ENCODE measurements at regions not wholly inside any gene's neighbourhood (a gene's known extent, or its start where the extent isn't known, plus 50 kb on each side); places are given as distances from the start of the nearest gene placed in this dataset.

GRCh38 chr11:38019072-38019775 lies 1421.2 kb upstream of the RAG2 start:
- Histone ChIP-seq H3K9me3 (replicated peaks; ENCODE audit: control insufficient read depth, insufficient read depth, low read length) (no peaks in the 10 kb centered on the region; the same call in 2 of the 3 replicates), H3K9ac (ENCODE audit: control insufficient read depth, insufficient read depth, low read length) (no peak overlapping the region), H2AFZ (ENCODE audit: control insufficient read depth, low read depth, low read length) (no peak overlapping the region), H4K20me1 (ENCODE audit: control insufficient read depth, insufficient read depth) (no peaks in the 10 kb centered on the region), H3K79me2 (ENCODE audit: control insufficient read depth, insufficient read depth, low read length) (no peaks in the 10 kb centered on the region), H3K4me1 (ENCODE audit: control insufficient read depth, insufficient read depth, low read length) (no peaks in the 10 kb centered on the region), H3K27me3 (replicated peaks in 1 of 2; ENCODE audit: control insufficient read depth in 2 of 2, insufficient read depth in 2 of 2, low read length in 1 of 2) (no peaks in the 10 kb centered on the region), H3K27ac (ENCODE audit: control insufficient read depth, insufficient read depth) (no peak overlapping the region), H3K4me3 (no peak overlapping the region), H3K36me3 (ENCODE audit: control insufficient read depth in 2 of 2, insufficient read depth in 2 of 2, low read length in 1 of 2) (no peaks in the 10 kb centered on the region), H3K4me2 (ENCODE audit: control insufficient read depth, insufficient read depth) (no peak overlapping the region)
- POLR2A ChIA-PET, result no interaction called here
- RAD21 ChIA-PET (ENCODE audit: unreplicated experiment), result no interaction called here
- ATAC-seq, result peak; percentile 24; the same call in 1 of the 3 replicates
- TF ChIP-seq, protein P1, sequence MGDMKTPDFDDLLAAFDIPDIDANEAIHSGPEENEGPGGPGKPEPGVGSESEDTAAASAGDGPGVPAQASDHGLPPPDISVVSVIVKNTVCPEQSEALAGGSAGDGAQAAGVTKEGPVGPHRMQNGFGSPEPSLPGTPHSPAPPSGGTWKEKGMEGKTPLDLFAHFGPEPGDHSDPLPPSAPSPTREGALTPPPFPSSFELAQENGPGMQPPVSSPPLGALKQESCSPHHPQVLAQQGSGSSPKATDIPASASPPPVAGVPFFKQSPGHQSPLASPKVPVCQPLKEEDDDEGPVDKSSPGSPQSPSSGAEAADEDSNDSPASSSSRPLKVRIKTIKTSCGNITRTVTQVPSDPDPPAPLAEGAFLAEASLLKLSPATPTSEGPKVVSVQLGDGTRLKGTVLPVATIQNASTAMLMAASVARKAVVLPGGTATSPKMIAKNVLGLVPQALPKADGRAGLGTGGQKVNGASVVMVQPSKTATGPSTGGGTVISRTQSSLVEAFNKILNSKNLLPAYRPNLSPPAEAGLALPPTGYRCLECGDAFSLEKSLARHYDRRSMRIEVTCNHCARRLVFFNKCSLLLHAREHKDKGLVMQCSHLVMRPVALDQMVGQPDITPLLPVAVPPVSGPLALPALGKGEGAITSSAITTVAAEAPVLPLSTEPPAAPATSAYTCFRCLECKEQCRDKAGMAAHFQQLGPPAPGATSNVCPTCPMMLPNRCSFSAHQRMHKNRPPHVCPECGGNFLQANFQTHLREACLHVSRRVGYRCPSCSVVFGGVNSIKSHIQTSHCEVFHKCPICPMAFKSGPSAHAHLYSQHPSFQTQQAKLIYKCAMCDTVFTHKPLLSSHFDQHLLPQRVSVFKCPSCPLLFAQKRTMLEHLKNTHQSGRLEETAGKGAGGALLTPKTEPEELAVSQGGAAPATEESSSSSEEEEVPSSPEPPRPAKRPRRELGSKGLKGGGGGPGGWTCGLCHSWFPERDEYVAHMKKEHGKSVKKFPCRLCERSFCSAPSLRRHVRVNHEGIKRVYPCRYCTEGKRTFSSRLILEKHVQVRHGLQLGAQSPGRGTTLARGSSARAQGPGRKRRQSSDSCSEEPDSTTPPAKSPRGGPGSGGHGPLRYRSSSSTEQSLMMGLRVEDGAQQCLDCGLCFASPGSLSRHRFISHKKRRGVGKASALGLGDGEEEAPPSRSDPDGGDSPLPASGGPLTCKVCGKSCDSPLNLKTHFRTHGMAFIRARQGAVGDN (IDR thresholded peaks at IDR 0.05), result no peak
- no peak for TF ChIP-seq FOXM1 (IDR thresholded peaks at IDR 0.05; ENCODE audit: low read depth, low read length)
- TF ChIP-seq USF2 (IDR thresholded peaks at IDR 0.05; ENCODE audit: borderline replicate concordance, low read depth, low read length), result no peak
- TF ChIP-seq CBX3 (IDR thresholded peaks at IDR 0.05; ENCODE audit: borderline replicate concordance, low read depth), result no peak
- no peak for TF ChIP-seq MYB (IDR thresholded peaks at IDR 0.05; ENCODE audit: borderline replicate concordance, low read depth, low read length)
- no peak for TF ChIP-seq SMAD1 (IDR thresholded peaks at IDR 0.05; ENCODE audit: low read depth, partially characterized antibody)
- TF ChIP-seq EZH2 (IDR thresholded peaks at IDR 0.05; ENCODE audit: borderline replicate concordance, control insufficient read depth, low read depth, low read length), result no peak
- TF ChIP-seq RCOR1 (conservative IDR thresholded peaks at IDR 0.05; ENCODE audit: low read depth, low read length), result no peak
- no peak for TF ChIP-seq KAT2A (conservative IDR thresholded peaks at IDR 0.05; ENCODE audit: control insufficient read depth, low read depth, low read length)
- no peak for TF ChIP-seq CREB1 (IDR thresholded peaks at IDR 0.05; ENCODE audit: low read depth)
- no peak for TF ChIP-seq BACH1 (IDR thresholded peaks at IDR 0.05; ENCODE audit: borderline replicate concordance)
- no peak for TF ChIP-seq PAX5 (IDR thresholded peaks at IDR 0.05; ENCODE audit: borderline replicate concordance, low read depth, low read length)
- TF ChIP-seq, protein P2, sequence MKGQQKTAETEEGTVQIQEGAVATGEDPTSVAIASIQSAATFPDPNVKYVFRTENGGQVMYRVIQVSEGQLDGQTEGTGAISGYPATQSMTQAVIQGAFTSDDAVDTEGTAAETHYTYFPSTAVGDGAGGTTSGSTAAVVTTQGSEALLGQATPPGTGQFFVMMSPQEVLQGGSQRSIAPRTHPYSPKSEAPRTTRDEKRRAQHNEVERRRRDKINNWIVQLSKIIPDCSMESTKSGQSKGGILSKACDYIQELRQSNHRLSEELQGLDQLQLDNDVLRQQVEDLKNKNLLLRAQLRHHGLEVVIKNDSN (IDR thresholded peaks at IDR 0.05; ENCODE audit: borderline replicate concordance, extremely low read length, insufficient read depth, low read depth, low read length), result no peak
- no peak for TF ChIP-seq SMC3 (IDR thresholded peaks at IDR 0.05; ENCODE audit: borderline replicate concordance, low read length)
- no peak for TF ChIP-seq MEF2B (IDR thresholded peaks at IDR 0.05; ENCODE audit: partially characterized antibody, poor library complexity, severe bottlenecking)
- TF ChIP-seq, protein P3, sequence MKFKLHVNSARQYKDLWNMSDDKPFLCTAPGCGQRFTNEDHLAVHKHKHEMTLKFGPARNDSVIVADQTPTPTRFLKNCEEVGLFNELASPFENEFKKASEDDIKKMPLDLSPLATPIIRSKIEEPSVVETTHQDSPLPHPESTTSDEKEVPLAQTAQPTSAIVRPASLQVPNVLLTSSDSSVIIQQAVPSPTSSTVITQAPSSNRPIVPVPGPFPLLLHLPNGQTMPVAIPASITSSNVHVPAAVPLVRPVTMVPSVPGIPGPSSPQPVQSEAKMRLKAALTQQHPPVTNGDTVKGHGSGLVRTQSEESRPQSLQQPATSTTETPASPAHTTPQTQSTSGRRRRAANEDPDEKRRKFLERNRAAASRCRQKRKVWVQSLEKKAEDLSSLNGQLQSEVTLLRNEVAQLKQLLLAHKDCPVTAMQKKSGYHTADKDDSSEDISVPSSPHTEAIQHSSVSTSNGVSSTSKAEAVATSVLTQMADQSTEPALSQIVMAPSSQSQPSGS (IDR thresholded peaks at IDR 0.05; ENCODE audit: low read length), result no peak
- intact Hi-C loops (cut with micrococcal nuclease; ENCODE audit: unreplicated experiment), result loop anchor here (2.0 kb wide), 1 partner anchor 772 kb away; no protein-coding TSS in a partner anchor
- no peak for FAIRE-seq
- BruUV-seq (replicated peaks), result no TSS peak
- in situ Hi-C loops (cut with MboI), result no loop called here
- CTCF ChIA-PET, result no interaction called here
- WGBS (ENCODE audit: insufficient coverage, insufficient replicate concordance, low lambda C conversion rate, missing lambda C conversion rate), result 15% methylated on average over 5 of the region's 5 CpGs
- SMC1A ChIA-PET (ENCODE audit: uncharacterized antibody, unreplicated experiment), result no interaction called here
- no peak for DNase-seq (ENCODE audit: low read depth, low spot score)

All from GM12878 (cell line).